NCI-H2029 treated with DMSO at 0.1 percent for 48 hours (cell line): ENCODE measurements at regions not wholly inside any gene's neighbourhood (a gene's known extent, or its start where the extent isn't known, plus 50 kb on each side); places are given as distances from the start of the nearest gene placed in this dataset.
"Not testable (repeated sequence)": the region's sequence is repeated elsewhere in the genome, so short reads cannot be mapped to it uniquely, and the experiment has no call there.

Source experiments
- DNase-seq: peaks from one replicate; lab custom pipeline; 2025; lab: John Stamatoyannopoulos, UW

DNA sequence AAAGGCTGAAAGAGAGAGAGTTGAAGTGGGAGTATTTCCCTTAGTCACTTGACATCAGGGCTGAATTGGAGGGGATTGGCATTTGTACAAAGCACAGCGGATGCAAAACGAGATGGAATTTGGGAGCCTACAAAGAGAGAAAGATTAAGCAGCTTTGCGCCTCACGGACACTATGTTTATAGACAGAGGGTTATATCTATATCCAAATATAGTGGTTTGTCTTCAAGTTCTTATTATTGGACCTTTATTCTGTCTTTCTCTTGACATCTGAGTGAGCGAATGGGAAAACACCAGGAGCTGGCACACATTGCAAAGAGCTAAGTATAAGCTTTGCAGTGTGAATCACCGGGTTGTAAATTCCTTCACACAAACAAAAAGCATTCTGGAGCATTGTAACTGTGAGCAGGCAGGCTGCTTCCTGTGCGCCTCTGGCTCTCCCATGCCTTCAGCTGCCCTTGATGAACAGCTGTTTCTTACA is 500.2 kb downstream of the STIM2 start:
- DNase-seq: no peak

- DNase-seq: no peak
Observed at GRCh38 chr4:27364509-27364908, 503.9 kb downstream of the STIM2 start.

GRCh38 chr4:27366104-27366823 is 505.6 kb downstream of the STIM2 start:
- no peak for DNase-seq

- no peak for DNase-seq
Observed at GRCh38 chr4:27368781-27369180, 508.1 kb downstream of the STIM2 start.

DNA sequence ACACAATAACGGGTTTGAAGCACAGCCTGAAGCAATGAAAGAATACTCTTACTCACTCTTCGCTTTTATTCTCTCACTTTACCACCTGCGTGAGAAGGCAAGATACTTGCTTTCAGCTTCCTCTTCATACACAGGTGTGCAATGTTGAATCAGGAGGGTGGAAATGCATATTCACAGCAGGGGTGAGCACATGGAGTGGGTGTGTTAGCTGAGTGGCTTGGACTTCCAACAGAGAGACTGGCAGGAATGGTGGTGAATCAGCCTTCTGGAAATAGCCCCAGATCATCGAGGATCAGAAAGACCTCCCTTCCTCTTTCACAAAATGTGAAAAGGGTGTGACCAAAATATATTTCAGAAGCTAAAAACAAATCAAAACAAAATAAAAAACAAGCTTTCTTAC is 521.2 kb downstream of the STIM2 start:
- no peak for DNase-seq

DNA sequence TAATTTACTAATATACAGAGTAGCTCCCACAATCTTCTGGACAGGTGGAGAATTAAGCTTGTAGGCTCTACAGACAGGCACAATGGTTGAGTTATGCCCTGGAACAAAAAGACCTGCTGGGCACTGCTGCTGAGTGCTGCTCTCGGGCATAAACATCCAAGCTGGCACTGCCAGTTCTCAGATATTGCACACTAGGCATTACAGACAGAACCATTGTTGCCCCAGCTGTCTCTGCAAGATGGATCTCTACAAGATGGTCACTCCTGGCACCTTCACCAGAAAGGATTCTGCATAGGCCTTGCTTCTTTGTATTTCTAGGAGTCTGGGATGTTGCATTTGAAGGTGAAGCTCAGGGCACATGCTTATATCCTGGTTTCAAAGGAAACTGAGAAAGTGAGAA is 527.1 kb downstream of the STIM2 start:
- DNase-seq: no peak

DNA sequence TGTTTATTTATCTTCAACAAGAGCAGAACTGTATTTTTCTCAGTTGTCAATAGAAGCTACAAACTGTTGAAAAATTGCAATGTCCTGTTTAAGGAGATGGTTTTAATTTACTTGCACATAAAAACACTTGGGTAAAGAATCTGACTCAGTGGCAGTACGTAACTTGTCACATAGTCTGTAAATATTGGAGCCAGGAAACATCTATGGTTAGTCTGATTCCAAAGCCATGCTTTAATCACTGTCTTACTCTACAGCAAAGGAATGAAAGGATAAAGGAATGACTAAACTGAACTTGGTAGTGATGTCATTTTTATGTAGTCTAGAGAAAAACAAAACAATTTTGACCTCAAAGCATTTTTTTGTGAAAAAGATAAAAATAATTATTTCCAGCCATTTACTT is 537.2 kb downstream of the STIM2 start:
- DNase-seq: no peak

DNA sequence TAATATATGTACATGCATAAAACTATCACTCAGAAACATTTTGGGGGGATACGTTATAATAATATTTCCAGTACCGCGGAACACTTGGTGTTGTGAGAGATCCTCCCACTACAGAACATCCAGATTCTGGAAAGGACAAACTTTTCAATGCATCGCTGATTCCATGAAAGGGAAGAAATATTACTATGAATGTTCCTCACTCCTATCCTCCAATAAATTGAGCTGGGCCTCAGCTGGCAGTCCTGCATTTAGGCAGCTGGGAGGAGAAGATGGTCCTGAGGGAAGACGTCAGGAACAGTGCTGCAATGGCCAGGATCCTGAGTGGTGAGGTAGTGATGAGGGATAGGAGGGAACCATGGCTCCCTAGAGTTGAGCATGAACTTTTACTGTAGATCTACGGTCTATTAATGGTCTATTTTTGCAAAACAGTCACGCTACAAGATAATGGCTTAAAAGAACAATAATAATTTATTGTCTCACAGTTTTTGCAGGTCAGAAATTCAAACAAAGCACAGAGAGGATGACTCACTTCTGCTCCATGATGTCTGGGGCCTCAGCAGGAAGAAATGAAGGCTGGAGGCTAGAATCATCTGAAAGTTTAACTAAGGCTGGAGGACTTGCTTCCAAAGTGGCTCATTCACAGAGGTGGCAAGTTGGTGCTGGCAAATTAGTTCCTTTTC is 538.1 kb downstream of the STIM2 start:
- no peak for DNase-seq

DNA sequence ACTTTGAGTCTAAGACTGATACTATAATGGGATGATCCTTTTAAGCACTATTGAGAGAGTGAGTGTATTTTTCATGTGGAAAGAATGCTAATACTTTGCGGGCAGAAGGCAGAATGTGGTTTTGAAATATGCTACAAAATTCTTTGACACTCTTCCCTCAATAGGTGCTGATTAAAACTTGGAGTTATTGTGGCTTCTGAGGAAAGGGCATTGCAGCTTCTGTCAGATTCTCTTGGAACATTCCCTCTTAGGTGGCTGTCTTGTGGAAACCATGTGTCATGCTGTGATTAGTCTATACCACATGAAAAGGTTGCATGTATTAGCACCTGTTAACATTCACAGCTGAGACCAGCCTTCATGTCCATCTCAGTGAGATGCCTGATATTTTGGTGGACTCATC is 547.0 kb downstream of the STIM2 start:
- no peak for DNase-seq

GRCh38 chr4:27412613-27413012 is 552.0 kb downstream of the STIM2 start:
- no peak for DNase-seq

DNA sequence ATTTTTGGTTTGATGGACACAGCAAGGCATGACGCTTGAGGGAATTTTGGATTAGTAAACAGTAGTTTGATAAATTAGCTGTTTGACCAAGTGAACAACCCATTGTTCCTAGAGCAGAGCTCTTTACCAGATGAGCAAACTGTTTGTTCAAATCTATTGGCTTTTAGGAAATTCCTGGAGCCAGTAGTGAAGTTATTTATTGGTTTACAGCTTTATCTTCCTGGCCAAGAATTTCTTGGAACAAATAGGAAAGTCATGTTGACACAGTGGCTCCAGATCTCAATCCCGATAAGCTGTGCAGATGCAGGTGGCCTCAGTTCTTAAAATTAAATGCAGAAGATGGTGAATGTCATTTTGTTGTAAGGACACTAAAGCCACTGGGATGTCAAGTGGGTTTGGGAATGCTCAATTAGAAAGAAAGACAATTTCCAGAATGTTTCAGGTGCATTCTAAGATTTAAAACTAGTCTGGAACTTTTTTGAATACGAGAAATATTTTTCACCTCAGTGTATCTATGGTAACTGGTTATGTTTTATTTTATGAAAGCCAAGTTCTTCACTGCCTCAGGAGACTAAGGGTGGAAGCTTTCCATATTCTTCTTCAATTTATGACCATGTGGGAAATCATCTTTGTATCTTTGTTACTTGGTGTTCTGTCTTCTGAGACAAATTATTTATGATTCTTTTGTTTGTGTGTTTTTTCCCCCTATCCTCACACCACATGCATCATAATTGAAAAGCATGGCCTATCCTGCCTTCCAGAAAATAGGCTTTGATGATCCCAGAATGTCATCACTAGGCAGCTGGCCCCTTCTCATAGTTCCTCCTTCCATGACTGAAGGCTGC is 554.5 kb downstream of the STIM2 start:
- DNase-seq: no peak

GRCh38 chr4:27428661-27429060 is 568.0 kb downstream of the STIM2 start:
- DNase-seq: no peak

DNA sequence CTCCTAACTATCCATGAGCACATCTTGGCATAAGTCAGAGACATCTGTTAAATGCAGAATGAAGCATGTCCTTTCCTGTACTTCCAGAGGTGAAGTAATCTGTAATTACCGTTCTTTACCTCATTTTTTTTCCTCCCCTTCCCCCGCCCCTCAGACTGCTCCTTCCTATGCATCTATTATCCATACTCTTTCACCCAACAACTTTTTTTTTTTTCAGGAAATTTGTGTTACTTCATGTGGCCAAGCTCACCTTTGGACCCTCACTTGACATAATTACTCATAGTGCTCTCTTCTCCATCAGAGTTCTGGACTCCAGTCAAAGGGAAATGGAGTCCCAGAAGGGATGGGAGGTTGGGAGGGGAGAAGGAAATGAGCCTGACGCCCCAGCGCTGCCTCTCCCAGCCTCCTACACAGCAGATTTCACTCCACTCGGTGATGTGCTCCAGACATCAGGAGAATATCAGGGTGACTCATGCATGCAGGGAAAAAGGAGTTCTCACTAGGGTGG is 568.8 kb downstream of the STIM2 start:
- no peak for DNase-seq

DNA sequence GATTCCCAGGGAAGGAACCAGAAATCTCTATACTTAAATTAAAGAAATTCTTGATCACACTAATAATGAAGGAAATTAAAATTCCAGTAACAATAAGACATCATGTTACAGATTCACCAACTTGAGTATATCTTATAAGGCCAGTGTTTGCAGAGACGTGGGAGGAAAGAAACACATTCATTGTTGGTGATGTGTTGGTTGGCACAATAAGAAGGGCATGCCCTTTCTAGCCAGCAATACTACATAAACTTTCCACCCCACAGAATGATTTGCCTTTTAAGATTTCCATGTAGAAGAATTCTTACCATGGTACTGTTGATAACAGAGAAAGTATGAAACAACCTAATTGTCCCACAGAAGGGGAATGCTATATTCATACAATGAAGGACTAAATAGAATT is 581.5 kb downstream of the STIM2 start:
- no peak for DNase-seq

GRCh38 chr4:27442661-27443060 is 582.0 kb downstream of the STIM2 start:
- DNase-seq: not testable (repeated sequence)

DNA sequence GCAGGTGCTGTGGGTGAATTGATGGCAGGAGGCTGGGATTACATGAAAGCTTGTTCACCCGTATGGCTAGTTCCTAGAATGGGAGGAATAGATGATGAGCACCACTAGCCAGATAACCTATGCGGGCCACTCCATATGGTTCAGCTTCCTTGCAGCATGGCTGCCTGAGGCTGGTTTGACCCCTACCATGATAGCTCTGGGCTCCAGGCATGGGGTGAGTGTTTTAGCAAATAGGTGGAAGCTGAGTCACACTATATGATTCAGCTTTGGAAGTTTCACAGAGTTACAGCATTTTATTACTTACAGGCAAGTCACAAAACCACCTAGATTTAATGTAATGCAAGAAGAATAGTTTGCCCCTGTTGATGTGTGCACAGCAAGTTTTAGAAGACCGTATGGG is 603.2 kb downstream of the STIM2 start:
- no peak for DNase-seq

DNA sequence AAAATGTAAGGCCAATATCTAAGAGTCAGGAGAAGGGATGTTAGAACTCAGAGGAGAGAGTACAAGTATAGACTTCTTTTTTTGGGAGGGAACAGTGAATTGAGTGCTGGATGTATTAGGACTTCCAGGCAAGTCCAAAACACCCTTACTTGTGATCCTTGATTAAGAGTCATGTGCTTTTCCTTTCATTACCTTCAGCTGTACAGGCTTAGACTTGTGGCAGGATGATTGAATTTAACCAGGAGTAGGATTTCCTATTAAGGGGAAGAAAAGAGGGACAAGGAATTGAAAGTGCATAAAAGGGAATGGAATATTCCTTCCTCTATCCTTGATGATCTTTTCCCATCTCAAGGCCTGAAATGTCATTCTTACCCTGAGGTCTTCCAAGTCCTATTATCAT is 606.7 kb downstream of the STIM2 start:
- no peak for DNase-seq

DNA sequence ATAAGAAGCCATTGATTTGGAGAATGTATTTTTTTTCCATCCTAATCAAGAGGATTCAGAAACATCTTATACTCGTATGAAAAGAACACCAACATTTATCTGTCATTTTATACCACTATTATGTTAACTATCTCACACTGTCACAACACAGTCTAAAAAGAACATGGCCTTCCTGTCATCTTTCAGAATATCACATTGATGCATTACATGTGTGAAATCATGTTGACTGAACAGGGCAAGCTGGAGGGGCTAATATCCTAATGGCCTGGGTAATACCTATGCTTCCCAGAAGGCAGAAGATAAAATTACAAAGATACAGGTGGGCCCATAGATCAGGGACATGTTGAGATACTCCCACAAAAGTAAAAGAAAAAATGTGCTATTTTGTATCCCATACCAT is 611.7 kb downstream of the STIM2 start:
- no peak for DNase-seq

GRCh38 chr4:27474691-27475090 is 614.0 kb downstream of the STIM2 start:
- no peak for DNase-seq

DNA sequence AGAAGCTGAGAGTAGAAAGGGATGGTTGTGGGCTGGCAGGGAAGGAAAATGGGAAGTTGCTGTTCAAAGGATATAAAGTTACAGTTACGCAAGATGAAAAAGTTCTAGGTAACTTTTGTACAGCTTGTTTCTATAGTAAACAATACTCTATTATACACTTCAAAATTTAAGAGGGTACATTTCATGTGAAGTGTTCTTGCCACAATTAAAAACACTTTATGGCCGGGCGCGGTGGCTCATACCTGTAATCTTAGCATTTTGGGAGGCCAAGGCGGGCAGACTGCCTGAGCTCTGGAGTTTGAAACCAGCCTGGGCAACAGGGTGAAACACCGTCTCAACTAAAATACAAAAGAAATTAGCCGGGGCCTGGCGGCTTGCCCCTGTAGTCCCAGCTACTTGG is 623.6 kb downstream of the STIM2 start:
- no peak for DNase-seq

DNA sequence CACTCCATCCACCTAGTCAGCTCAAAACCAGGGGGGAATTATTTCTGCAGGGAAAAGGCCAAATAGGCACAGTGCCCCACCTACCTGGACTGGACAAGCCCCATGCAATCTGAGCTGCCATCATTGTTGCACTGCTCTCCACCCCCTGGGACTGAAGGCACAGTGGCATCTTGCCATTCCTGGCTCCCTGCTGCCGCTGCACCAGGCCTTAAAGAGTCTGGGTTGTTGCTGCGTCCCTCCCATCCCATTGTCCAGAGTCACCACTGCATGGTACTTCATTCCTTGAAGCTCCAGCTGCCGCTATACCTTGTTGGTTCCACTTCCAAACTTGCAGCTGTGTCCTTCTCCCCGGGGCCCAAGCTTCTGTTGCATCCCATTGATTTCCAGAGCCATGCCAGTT is 629.7 kb downstream of the STIM2 start:
- DNase-seq: no peak

GRCh38 chr4:27490766-27491165 is 630.1 kb downstream of the STIM2 start:
- no peak for DNase-seq

- no peak for DNase-seq
Observed at GRCh38 chr4:27506401-27506800, 645.8 kb downstream of the STIM2 start.
